NCI-H226 (cell line): ENCODE measurements at regions not wholly inside any gene's neighbourhood (a gene's known extent, or its start where the extent isn't known, plus 50 kb on each side); places are given as distances from the start of the nearest gene placed in this dataset.
"Not testable (repeated sequence)": the region's sequence is repeated elsewhere in the genome, so short reads cannot be mapped to it uniquely, and the experiment has no call there.

Experiments used
- DNase-seq: peaks from one replicate; pipeline ENCODE4 v3.0.0-alpha.2; 2015

DNA sequence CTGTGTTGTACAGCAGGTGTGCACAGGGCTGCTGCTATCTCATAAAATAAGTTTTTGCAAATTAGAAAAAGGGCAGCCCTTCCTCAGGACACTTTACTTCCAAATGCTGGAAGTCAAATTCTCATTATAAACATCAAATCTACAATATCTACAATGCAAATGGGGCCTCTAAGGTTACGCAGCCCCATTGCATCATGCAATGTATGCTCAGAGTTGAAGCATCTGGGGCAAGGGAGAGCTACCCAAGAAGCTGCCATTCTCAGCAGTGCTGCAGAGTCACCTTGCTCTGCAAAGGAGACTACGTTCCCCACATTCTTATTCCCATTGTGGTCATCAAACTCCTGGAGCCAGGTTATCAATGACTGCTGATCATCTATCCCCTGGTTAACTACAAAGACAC, 208.9 kb upstream of the POGK start:
- no peak for DNase-seq

DNA sequence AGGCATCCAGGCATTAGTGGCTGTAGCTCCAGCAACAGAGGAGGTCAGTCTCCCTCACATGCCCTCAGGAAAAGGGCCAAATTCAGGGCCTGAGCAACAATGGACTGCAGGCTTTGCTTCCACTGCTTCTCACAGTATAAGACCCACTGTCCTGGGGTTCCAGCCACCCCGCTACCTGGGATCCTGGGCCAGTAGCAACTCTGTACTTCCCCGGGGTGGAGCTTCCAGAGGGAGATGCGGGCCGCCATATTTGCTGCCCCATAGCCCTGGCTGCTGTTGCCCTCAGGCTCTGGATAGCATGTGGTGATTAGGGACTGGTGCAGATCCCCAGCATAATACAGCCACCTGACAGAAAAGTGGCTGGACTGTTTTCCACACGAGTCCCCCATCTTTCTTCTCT, 201.1 kb upstream of the POGK start:
- no peak for DNase-seq

- not testable (repeated sequence) for DNase-seq
These were observed 182.0 kb upstream of the POGK start for GRCh38 chr1:166657228-166657627.

DNA sequence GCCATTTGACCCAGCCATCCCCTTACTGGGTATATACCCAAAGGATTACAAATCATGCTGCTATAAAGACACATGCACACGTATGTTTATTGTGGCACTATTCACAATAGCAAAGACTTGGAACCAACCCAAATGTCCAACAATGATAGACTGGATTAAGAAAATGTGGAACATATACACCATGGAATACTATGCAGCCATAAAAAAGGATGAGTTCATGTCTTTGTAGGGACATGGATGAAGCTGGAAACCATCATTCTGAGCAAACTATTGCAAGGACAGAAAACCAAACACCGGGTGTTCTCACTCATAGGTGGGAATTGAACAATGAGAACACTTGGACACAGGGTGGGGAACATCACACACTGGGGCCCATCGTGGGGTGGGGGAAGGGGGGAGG, 172.5 kb upstream of the POGK start:
- DNase-seq, result not testable (repeated sequence)

GRCh38 chr1:166667600-166667999, 171.7 kb upstream of the POGK start:
- not testable (repeated sequence) for DNase-seq

DNA sequence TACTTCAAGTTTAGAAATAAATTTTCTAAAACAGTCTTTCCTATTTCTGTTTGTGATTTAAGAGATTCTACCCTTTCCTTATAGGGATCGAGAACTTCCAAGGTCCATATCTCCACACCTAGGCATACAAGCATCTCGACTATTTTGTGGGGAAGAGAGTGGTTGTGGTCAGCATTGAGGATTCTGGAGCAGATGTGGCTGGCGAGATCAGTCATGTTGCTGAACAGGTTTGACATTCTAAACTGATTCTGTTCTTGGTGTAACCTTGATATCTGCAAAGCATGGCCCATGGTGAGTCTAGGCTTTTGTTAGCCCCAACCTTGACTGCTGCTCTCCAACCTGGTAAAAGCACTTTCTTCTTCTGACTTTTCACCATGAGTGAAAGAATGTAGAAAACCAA, 167.6 kb upstream of the POGK start:
- no peak for DNase-seq

DNA sequence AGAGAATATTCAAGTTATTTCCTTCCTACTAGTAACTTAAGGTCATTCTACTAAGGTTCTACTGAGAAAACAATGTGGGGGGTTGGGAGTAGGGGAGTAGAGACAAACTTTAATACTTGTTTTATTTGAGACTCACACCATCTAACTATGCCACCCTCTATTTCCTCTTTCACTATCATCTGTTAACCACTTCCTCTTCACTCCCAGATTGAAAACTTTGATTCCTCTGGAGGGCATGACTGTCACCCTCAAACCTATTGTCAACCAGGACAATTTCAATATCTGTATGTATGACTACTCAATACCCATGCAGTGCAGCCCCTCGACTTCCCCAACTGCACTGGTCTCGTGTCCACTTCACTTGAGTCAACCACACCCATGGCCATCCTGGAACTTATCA, 165.6 kb upstream of the POGK start:
- DNase-seq, result no peak

GRCh38 chr1:166675213-166675612, 164.1 kb upstream of the POGK start:
- DNase-seq, result no peak

DNA sequence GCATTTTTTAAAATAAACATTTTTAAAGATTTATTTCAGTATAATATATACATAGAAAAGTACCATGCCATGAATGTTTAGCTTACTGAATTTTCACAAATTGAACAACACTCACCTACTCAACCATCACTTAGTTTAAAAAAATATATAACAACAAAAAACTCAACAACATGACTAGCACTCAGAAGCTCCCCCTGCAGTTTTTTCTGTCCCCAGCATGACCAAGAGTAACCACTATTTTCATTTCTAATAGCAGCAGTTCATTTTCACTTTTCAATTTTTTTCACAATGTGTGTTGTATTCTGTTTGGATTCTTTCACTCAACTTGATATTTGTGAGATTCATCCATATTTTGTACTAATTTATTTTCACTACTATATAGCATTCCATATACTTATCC, 162.3 kb upstream of the POGK start:
- DNase-seq, result no peak

- DNase-seq, result no peak
These were observed 159.9 kb upstream of the POGK start for GRCh38 chr1:166679369-166679768.

GRCh38 chr1:166682588-166682987, 156.7 kb upstream of the POGK start:
- DNase-seq, result no peak

GRCh38 chr1:166684669-166685068, 154.6 kb upstream of the POGK start:
- not testable (repeated sequence) for DNase-seq

- DNase-seq, result no peak
These were observed 154.1 kb upstream of the POGK start for GRCh38 chr1:166685200-166685599.

GRCh38 chr1:166685891-166686290, 153.4 kb upstream of the POGK start:
- not testable (repeated sequence) for DNase-seq

GRCh38 chr1:166690596-166690995, 148.7 kb upstream of the POGK start:
- not testable (repeated sequence) for DNase-seq

GRCh38 chr1:166691476-166691875, 147.8 kb upstream of the POGK start:
- no peak for DNase-seq

DNA sequence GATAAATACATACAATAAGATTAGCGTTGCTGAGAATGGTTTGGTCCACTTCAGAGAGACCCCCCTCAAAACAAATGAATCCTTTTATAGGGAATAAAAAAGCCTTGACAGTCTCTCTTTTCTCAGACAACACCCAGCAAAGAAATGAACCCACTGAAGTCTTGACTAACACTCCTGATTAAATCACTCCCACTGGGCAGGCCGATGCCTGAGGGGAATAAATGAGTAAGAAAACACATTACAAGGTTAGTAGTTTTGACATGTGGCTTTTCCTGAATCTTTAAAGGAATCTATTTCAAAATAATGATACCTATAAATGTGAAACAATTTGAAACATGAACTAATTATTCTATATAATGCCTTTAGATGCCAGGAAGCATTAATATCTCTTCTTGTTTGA, 146.9 kb upstream of the POGK start:
- no peak for DNase-seq

- no peak for DNase-seq
These were observed 146.1 kb upstream of the POGK start for GRCh38 chr1:166693158-166693557.

DNA sequence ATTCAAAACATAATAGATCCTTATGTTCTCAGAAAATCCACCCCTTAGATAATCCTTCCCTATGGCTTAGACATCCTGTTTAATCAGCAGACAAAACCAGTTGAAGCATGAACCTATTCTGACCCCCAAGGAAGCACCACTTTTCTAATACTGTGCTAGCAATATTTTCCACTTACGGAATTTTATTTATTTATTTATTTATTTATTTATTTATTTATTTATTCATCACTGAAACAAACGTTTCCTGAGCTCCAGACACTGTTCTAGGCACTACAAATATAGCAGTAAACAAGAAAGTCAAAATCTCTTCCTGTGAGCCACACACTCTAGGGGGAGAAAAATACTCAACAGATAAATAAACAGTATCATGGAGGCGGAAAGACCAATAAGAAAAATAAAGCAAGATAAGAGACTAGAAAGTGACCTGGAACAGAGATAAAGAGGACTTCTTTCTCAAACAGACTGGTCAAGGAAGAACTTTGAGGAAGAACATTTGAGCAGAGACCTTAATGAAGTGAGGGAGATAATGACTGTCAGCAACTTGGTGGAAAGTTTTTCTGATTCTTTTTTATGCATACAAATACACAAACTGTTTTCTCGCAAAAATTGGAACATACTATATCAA, 145.5 kb upstream of the POGK start:
- DNase-seq, result no peak

GRCh38 chr1:166695115-166695514, 144.2 kb upstream of the POGK start:
- no peak for DNase-seq

GRCh38 chr1:166695834-166696233, 143.4 kb upstream of the POGK start:
- DNase-seq, result not testable (repeated sequence)

DNA sequence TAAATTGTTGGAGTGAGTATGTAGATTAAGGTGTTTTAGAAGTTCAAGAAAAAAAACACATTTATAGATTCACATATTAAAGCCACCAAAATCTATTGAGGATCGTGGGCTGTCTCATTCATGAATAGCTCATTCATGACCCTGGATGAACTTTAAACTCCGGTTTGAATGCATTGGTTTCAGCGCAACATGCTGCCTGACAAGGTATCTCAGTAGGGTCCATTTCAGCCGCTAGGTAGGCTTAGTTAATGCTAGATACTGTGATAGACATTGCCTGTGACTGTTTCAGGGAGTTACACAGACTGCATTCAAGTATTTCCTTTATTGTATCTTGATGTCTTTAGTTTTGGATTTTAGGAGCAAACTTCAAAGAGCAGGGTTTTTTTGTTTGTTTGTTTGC, 140.5 kb upstream of the POGK start:
- no peak for DNase-seq

- DNase-seq, result no peak
These were observed 139.7 kb upstream of the POGK start for GRCh38 chr1:166699613-166700012.

DNA sequence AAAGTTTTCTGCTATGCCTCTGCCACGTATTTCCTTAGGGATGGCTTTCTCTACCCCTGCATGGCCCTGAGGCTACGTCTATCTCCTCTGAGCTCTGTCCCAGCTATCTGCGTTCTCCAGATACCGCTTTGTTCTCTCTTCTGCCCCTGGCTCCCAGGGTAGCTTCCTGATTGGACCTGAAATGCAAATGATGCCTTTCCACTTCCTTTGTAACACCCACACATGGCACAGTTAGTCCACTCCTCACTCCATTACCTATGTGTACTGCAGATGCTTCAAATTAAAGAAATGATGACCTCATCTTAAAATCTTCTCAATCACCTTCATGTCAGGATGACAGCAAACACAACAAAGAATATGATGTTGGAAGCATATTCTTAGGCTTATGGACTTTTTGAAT, 138.6 kb upstream of the POGK start:
- no peak for DNase-seq

DNA sequence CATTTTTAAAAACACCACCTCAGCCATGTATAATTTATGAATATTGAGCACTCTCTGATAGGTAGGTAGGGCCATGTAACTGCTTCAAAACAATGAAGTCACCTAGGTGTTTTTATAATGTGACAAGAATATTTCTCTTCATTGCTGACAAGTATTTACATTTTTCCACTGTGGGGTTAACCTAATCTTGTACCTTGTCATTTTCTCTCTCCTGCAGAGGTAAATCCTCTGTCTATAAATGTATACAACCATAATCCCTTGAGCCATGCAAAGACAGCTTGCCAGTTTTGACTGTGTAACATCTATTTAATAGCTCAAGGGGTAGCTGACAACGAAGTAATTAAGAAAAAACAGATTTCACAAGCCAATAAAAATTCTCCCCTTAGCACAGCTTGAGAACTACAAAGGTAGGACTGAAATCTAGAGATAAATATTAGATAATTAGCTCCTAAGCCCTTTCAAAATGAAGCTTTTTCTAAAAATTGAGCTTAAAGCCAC, 137.6 kb upstream of the POGK start:
- DNase-seq, result no peak
